Neural cell (in vitro differentiated cells): ENCODE measurements at regions not wholly inside any gene's neighbourhood (a gene's known extent, or its start where the extent isn't known, plus 50 kb on each side); places are given as distances from the start of the nearest gene placed in this dataset.

Experiments
- EP300 ChIP-seq: fragments of 450-650 bp; conservative IDR thresholded peaks from 2 replicates; pipeline ENCODE4 v1.6.1; 2014; ENCODE audit warnings: antibody characterized with exemption, mild to moderate bottlenecking, moderate library complexity; ENCODE audit not compliant: poor library complexity, severe bottlenecking
- EZH2 ChIP-seq: fragments of 200-600, 300-800 bp; shearing (Covaris generic), sonication (generic); IDR thresholded peaks from 2 replicates; pipeline ENCODE4 v1.6.1; 2014; ENCODE audit warnings: antibody characterized with exemption, low read length, borderline replicate concordance, mild to moderate bottlenecking; ENCODE audit not compliant: insufficient read depth, poor library complexity, severe bottlenecking
- POLR2AphosphoS5 ChIP-seq: IDR thresholded peaks from 2 replicates; pipeline ENCODE4 v1.6.1; 2012
- RAD21 ChIP-seq: fragments of 450-650 bp; conservative IDR thresholded peaks from 2 replicates; pipeline ENCODE4 v1.6.1; 2014; ENCODE audit warnings: antibody characterized with exemption, mild to moderate bottlenecking, moderate library complexity
- TAF1 ChIP-seq: IDR thresholded peaks from 2 replicates; pipeline ENCODE4 v1.6.1; 2012; ENCODE audit warnings: low read depth
- TF ChIP-seq, protein P1 (sequence below): fragments of 450-650 bp; IDR thresholded peaks from 2 replicates; pipeline ENCODE4 v1.5.1; 2014; ENCODE audit warnings: antibody characterized with exemption, mild to moderate bottlenecking, moderate library complexity; ENCODE audit not compliant: poor library complexity, severe bottlenecking

DNA sequence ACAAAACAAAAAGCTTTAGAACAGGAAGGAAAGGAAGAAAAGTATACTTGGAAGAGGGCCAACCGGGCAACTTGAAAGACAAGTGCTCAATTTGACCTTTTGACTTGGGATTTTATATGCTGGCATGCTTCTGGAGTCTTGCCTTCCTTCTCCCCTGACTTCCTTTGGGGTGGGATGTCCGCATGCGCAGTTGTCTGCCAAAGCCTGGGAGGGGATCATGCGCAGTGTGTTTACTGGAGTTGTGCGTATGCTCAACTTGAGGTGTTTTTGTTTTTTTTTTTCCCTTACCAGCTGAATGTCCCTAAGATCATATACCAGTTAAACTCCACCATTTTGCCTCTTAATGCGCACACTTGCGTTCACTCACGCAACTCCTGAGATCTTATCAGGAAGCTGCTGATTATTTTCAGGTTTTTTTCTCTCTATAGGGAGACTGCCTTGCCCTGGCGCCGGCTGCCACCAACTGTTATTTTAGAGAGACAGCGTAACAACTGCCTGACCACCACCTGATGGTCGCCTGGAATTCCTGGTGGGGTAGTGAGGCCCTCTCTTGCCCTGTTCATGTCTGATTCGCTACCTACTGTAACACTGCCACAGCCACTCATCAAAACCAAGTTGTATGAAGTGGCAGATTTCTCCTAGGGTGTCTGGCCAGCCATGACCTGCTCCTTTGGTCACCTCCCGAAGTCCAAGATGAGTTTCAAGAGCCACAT, 138.7 kb upstream of the ZNF644 start:
- TF ChIP-seq, protein P1, sequence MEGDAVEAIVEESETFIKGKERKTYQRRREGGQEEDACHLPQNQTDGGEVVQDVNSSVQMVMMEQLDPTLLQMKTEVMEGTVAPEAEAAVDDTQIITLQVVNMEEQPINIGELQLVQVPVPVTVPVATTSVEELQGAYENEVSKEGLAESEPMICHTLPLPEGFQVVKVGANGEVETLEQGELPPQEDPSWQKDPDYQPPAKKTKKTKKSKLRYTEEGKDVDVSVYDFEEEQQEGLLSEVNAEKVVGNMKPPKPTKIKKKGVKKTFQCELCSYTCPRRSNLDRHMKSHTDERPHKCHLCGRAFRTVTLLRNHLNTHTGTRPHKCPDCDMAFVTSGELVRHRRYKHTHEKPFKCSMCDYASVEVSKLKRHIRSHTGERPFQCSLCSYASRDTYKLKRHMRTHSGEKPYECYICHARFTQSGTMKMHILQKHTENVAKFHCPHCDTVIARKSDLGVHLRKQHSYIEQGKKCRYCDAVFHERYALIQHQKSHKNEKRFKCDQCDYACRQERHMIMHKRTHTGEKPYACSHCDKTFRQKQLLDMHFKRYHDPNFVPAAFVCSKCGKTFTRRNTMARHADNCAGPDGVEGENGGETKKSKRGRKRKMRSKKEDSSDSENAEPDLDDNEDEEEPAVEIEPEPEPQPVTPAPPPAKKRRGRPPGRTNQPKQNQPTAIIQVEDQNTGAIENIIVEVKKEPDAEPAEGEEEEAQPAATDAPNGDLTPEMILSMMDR: no peak
- TF ChIP-seq EZH2 (no peak), TAF1 (no peak), EP300 (no peak), POLR2AphosphoS5 (no peak), RAD21 (no peak)
